ENCODE measurements at regions not wholly inside any gene's neighbourhood (a gene's known extent, or its start where the extent isn't known, plus 50 kb on each side); places are given as distances from the start of the nearest gene placed in this dataset.

- H3K4me3 ChIP-seq (ENCODE audit: low read depth, low read length): no peak overlapping the region
- no peak for TF ChIP-seq CTCF (IDR thresholded peaks at IDR 0.05; ENCODE audit: insufficient read depth, low read depth, low read length, missing control alignments)
- DNase-seq (ENCODE audit: low read depth): no peak
Measured at GRCh38 chr4:11130195-11130970, 298.3 kb downstream of the HS3ST1 start.

DNA sequence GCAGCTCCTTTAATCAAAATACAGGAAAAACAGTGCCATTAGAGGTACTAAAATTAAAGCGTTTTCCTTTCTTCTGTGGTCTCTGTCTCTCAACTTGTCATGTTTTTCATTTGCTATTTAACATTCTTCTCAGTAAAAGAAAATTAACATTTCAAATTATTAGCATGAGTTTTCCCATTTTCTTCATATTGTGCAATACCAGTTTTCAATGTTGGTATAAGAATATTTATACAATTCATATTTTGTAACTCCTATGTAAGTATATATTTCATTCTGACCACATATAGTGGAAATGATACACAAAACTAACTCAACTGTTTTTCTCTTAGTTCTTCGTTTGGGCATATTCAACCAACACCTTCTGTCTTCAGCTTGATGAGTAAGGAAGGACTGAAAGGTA lies 308.3 kb downstream of the HS3ST1 start:
- no peak for TF ChIP-seq CTCF (IDR thresholded peaks at IDR 0.05; ENCODE audit: insufficient read depth, low read depth, low read length, missing control alignments)
- DNase-seq (ENCODE audit: low read depth): no peak
- no peak overlapping the region for H3K4me3 ChIP-seq (ENCODE audit: low read depth, low read length)

- no peak for DNase-seq (ENCODE audit: low read depth)
- TF ChIP-seq CTCF (IDR thresholded peaks at IDR 0.05; ENCODE audit: insufficient read depth, low read depth, low read length, missing control alignments): no peak
- no peak overlapping the region for H3K4me3 ChIP-seq (ENCODE audit: low read depth, low read length)
Measured at GRCh38 chr4:11119474-11119873, 309.2 kb downstream of the HS3ST1 start.

- TF ChIP-seq CTCF (IDR thresholded peaks at IDR 0.05; ENCODE audit: insufficient read depth, low read depth, low read length, missing control alignments): no peak
- H3K4me3 ChIP-seq (ENCODE audit: low read depth, low read length): no peak overlapping the region
- DNase-seq (ENCODE audit: low read depth): no peak
Measured at GRCh38 chr4:11118513-11118912, 310.2 kb downstream of the HS3ST1 start.

DNA sequence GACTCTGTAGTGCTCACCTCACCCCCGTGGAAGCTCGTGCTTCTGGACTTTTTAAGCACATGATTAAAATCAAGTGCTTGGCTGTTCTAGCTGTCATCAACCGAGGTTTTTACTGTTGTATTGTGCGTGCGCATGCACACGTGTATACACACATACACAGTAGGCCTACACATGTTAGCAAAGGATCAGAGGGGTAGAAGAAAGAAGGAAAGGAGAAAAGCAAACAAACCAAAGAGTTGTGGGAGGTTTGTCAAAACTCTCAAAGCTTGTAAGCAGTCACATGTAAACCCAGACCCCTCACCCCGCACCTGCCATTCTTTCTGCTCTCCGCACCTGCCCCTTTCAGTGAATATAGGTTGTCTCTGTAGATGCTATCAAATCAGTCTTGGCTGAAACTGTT lies 311.8 kb downstream of the HS3ST1 start:
- H3K4me3 ChIP-seq (ENCODE audit: low read depth, low read length): no peak overlapping the region
- TF ChIP-seq CTCF (IDR thresholded peaks at IDR 0.05; ENCODE audit: insufficient read depth, low read depth, low read length, missing control alignments): no peak
- DNase-seq (ENCODE audit: low read depth): no peak

GRCh38 chr4:11111876-11112275 lies 316.8 kb downstream of the HS3ST1 start:
- H3K4me3 ChIP-seq (ENCODE audit: low read depth, low read length): no peak overlapping the region
- no peak for DNase-seq (ENCODE audit: low read depth)
- no peak for TF ChIP-seq CTCF (IDR thresholded peaks at IDR 0.05; ENCODE audit: insufficient read depth, low read depth, low read length, missing control alignments)

- no peak overlapping the region for H3K4me3 ChIP-seq (ENCODE audit: low read depth, low read length)
- no peak for DNase-seq (ENCODE audit: low read depth)
- TF ChIP-seq CTCF (IDR thresholded peaks at IDR 0.05; ENCODE audit: insufficient read depth, low read depth, low read length, missing control alignments): no peak
Measured at GRCh38 chr4:11111370-11111769, 317.3 kb downstream of the HS3ST1 start.

Data from GM12865 (cell line).